Ishikawa (cell line): ENCODE measurements at regions not wholly inside any gene's neighbourhood (a gene's known extent, or its start where the extent isn't known, plus 50 kb on each side); places are given as distances from the start of the nearest gene placed in this dataset.

Experiments used
- CEBPB ChIP-seq: IDR thresholded peaks from 2 replicates; pipeline ENCODE4 v1.6.1; 2012
- CREB1 ChIP-seq: IDR thresholded peaks from 2 replicates; pipeline ENCODE4 v1.6.1; 2012; ENCODE audit warnings: low read depth
- EGR1 ChIP-seq: IDR thresholded peaks from 2 replicates; pipeline ENCODE4 v1.6.1; 2012
- EP300 ChIP-seq: IDR thresholded peaks from 2 replicates; pipeline ENCODE4 v1.6.1; 2012; ENCODE audit warnings: borderline replicate concordance
- FOXM1 ChIP-seq: IDR thresholded peaks from 2 replicates; pipeline ENCODE4 v1.6.1; 2012; ENCODE audit warnings: low read depth, borderline replicate concordance
- MAX ChIP-seq: IDR thresholded peaks from 2 replicates; pipeline ENCODE4 v1.6.1; 2012
- NFIC ChIP-seq: IDR thresholded peaks from 2 replicates; pipeline ENCODE4 v1.6.1; 2012
- REST ChIP-seq: IDR thresholded peaks from 2 replicates; pipeline ENCODE4 v1.6.1; 2012; ENCODE audit warnings: low read depth, mild to moderate bottlenecking
- TAF1 ChIP-seq: IDR thresholded peaks from 2 replicates; pipeline ENCODE4 v1.6.1; 2012; ENCODE audit warnings: low read depth, mild to moderate bottlenecking
- TCF12 ChIP-seq: IDR thresholded peaks from 2 replicates; pipeline ENCODE4 v1.6.1; 2012; ENCODE audit warnings: low read depth
- TEAD4 ChIP-seq: IDR thresholded peaks from 2 replicates; pipeline ENCODE4 v1.6.1; 2012
- USF1 ChIP-seq: IDR thresholded peaks from 2 replicates; pipeline ENCODE4 v1.6.1; 2012

GRCh38 chr12:87760943-87761342, 268.3 kb downstream of the C12orf50 start:
- no peak for TF ChIP-seq USF1
- TF ChIP-seq TEAD4: no peak
- peak; percentile 79 for TF ChIP-seq REST
- no peak for TF ChIP-seq MAX
- no peak for TF ChIP-seq EP300
- no peak for TF ChIP-seq FOXM1
- no peak for TF ChIP-seq TAF1
- TF ChIP-seq CEBPB: no peak
- no peak for TF ChIP-seq TCF12
- TF ChIP-seq CREB1: no peak
- TF ChIP-seq NFIC: no peak
- TF ChIP-seq EGR1: no peak
